ENCODE measurements at regions not wholly inside any gene's neighbourhood (a gene's known extent, or its start where the extent isn't known, plus 50 kb on each side); places are given as distances from the start of the nearest gene placed in this dataset.
"Not testable (repeated sequence)": the region's sequence is repeated elsewhere in the genome, so short reads cannot be mapped to it uniquely, and the experiment has no call there.

- H3K27ac Mint-ChIP-seq = no peak overlapping the region
- no peaks in the 10 kb centered on the region for H3K4me1 Mint-ChIP-seq
- no peak for DNase-seq
- no peaks in the 10 kb centered on the region for H3K27me3 Mint-ChIP-seq (ENCODE audit: low read depth, poor library complexity)
- H3K9me3 Mint-ChIP-seq = peaks cover 26% of the 10 kb centered on the region
- no peak for TF ChIP-seq CTCF (IDR thresholded peaks at IDR 0.05)
- no peak overlapping the region for H3K4me3 Mint-ChIP-seq
- peaks cover 19% of the 10 kb centered on the region for H3K36me3 Mint-ChIP-seq (ENCODE audit: low read depth)
Observed at GRCh38 chr3:105293441-105293840, 73.3 kb upstream of the ALCAM start.

DNA sequence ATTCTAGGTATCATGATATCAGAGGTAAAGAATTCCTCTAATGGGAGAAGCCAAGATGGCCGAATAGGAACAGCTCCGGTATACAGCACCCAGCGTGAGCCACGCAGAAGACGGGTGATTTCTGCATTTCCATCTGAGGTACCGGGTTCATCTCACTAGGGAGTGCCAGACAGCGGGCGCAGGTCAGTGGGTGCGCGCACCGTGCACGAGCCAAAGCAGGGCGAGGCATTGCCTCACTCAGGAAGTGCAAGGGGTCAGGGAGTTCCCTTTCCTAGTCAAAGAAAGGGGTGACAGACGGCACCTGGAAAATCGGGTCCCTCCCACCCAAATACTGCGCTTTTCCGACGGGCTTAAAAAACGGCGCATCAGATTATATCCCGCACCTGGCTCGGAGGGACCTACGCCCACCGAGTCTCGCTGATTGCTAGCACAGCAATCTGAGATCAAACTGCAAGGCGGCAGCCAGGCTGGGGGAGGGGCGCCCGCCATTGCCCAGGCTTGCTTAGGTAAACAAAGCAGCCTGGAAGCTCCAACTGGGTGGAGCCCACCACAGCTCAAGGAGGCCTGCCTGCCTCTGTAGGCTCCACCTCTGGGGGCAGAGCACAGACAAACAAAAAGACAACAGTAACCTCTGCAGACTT is 70.4 kb upstream of the ALCAM start:
- Mint-ChIP-seq H3K36me3 (ENCODE audit: low read depth) (peaks cover 14% of the 10 kb centered on the region), H3K9me3 (peaks cover 22% of the 10 kb centered on the region)
- H3K4me1 Mint-ChIP-seq; H3K27ac Mint-ChIP-seq; DNase-seq; H3K4me3 Mint-ChIP-seq; H3K27me3 Mint-ChIP-seq (ENCODE audit: low read depth, poor library complexity): not testable (repeated sequence)

DNA sequence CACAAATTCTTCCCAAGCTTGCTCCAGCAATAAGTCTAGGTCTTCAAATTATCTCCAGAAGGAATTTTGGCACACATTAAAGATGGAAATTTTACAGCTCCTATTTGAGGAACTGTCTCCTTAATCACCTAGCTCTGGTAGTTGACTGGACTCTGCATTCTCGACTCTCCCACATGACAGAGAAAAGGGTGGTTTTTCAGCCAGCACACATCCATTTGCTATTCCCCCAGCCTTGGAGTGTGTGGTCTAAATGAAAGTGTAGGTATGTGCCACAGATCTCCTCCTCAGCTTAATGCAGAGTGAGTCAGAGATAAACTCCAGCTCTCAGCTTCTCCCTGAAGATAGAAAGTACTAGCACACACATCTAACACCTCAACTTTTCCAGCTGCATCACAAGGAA is 62.2 kb upstream of the ALCAM start:
- DNase-seq = no peak
- Mint-ChIP-seq H3K27me3 (ENCODE audit: low read depth, poor library complexity) (peaks cover 3% of the 10 kb centered on the region), H3K4me1 (no peaks in the 10 kb centered on the region), H3K27ac (no peak overlapping the region), H3K9me3 (peaks cover 53% of the 10 kb centered on the region), H3K36me3 (ENCODE audit: low read depth) (peaks cover 17% of the 10 kb centered on the region), H3K4me3 (no peak overlapping the region)
- no peak for TF ChIP-seq CTCF (IDR thresholded peaks at IDR 0.05)

DNA sequence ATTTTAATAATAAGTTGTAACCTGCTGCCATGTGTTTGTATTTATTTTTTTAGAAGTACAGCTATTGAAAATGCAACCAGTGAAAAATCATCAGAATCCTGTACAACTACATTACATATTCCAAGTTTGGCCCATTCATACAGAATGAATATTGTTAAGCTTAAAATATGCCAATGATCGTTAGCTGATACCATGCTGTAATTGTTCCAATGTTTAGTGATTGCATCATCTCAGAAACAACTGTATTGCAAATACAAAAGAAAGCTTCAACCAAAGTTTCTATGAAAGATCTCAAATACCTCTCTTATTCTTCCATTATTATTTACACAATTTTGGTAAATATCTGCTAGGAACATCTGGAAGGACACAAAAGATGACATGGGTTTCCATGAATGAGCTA is 51.6 kb upstream of the ALCAM start:
- no peak overlapping the region for H3K27ac Mint-ChIP-seq
- H3K36me3 Mint-ChIP-seq (ENCODE audit: low read depth) = no peaks in the 10 kb centered on the region
- no peaks in the 10 kb centered on the region for H3K4me1 Mint-ChIP-seq
- no peak for DNase-seq
- H3K9me3 Mint-ChIP-seq = peaks cover 17% of the 10 kb centered on the region
- no peak for TF ChIP-seq CTCF (IDR thresholded peaks at IDR 0.05)
- no peak overlapping the region for H3K4me3 Mint-ChIP-seq
- no peaks in the 10 kb centered on the region for H3K27me3 Mint-ChIP-seq (ENCODE audit: low read depth, poor library complexity)

DNA sequence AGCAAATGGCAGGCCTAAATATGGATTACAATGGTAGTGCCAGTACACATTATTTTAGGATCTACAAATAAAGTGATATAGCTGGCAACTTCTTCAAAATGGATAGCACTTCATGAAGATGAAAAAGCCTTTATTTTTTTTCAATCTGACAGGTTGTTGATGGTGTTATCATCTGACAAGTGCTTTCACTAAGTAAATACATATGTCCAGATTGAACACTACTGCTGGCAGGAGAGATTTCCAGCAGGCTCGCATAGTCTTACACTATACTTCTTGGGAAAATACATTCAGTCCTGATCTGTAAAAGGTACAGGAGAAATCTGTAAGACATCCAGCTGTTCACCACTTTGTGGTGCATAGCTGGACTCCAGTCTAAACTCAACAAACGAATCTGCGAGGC is 50.9 kb upstream of the ALCAM start:
- Mint-ChIP-seq H3K9me3 (peaks cover 10% of the 10 kb centered on the region), H3K4me1 (no peaks in the 10 kb centered on the region), H3K4me3 (no peak overlapping the region), H3K36me3 (ENCODE audit: low read depth) (no peaks in the 10 kb centered on the region), H3K27ac (no peak overlapping the region), H3K27me3 (ENCODE audit: low read depth, poor library complexity) (no peaks in the 10 kb centered on the region)
- TF ChIP-seq CTCF (IDR thresholded peaks at IDR 0.05) = no peak
- no peak for DNase-seq

DNA sequence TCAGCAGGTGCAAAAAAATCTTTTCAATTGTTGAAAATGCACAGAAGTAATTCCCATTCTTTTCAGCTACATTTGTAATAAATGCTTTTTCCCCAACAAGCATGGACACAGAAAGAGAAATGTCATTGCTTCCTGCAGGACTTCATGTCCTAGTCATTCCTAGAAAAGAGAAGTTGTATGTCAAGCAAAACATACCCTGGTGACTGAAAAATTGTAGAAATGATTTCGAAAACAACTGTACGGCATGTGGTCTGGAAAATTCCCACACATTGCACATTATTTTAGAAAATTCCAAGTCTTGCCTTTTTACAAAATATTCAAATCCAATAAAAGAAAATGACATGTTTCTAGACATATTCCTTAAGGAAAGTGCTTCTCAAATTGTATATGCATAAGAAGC is 50.4 kb upstream of the ALCAM start:
- no peaks in the 10 kb centered on the region for H3K36me3 Mint-ChIP-seq (ENCODE audit: low read depth)
- H3K4me3 Mint-ChIP-seq = no peak overlapping the region
- H3K4me1 Mint-ChIP-seq = no peaks in the 10 kb centered on the region
- H3K9me3 Mint-ChIP-seq = peaks cover 5% of the 10 kb centered on the region
- no peak for TF ChIP-seq CTCF (IDR thresholded peaks at IDR 0.05)
- no peak overlapping the region for H3K27ac Mint-ChIP-seq
- no peak for DNase-seq
- no peaks in the 10 kb centered on the region for H3K27me3 Mint-ChIP-seq (ENCODE audit: low read depth, poor library complexity)
